PC-9 (cell line): ENCODE measurements at regions not wholly inside any gene's neighbourhood (a gene's known extent, or its start where the extent isn't known, plus 50 kb on each side); places are given as distances from the start of the nearest gene placed in this dataset.

Source experiments
- CTCF ChIP-seq: fragments of 200-600 bp; sonication (generic); conservative IDR thresholded peaks from 2 replicates; pipeline ENCODE4 v1.6.1; 2017; ENCODE audit warnings: mixed run types, antibody characterized with exemption, mild to moderate bottlenecking, moderate library complexity
- EZH2 ChIP-seq: fragments of 200-600 bp; sonication (generic); IDR thresholded peaks from 2 replicates; pipeline ENCODE4 v1.8.0; 2017; ENCODE audit warnings: antibody characterized with exemption, low read depth

- TF ChIP-seq CTCF: no peak
- no peak for TF ChIP-seq EZH2
Measured at GRCh38 chr1:4411862-4412261, 242.5 kb upstream of the AJAP1 start.
